B cell (primary cell): ENCODE measurements at regions not wholly inside any gene's neighbourhood (a gene's known extent, or its start where the extent isn't known, plus 50 kb on each side); places are given as distances from the start of the nearest gene placed in this dataset.

Experiments used
- ATAC-seq: fragments of 200-7000 bp; cut with Tn5 transposase; one replicate; pipeline ENCODE4 v1.10.0; 2021; ENCODE audit warnings: low read depth, mild to moderate bottlenecking, moderate number of reproducible peaks, moderate library complexity
- CTCF ChIA-PET: fragments of 350-600 bp; sonication (Branson Sonifier 250); formaldehyde crosslinking; loops from one replicate; lab custom pipeline; 2021; ENCODE audit warnings: antibody characterized with exemption, inconsistent platforms; lab: Charles Lee
- POLR2A ChIA-PET: fragments of 350-600 bp; sonication (Branson Sonifier 250); formaldehyde crosslinking; loops from one replicate; lab custom pipeline; 2021; ENCODE audit warnings: antibody characterized with exemption; lab: Charles Lee
- DNase-seq: peaks from one replicate; pipeline ENCODE4 v3.0.0; 2013
- H2AFZ ChIP-seq: 2 replicates; pipeline ENCODE4 v1.6.1; 2012; ENCODE audit warnings: mild to moderate bottlenecking, low read depth, low read length; ENCODE audit not compliant: insufficient read depth, poor library complexity, severe bottlenecking
- H3K27ac ChIP-seq, 2 donors: 1 replicate in 1 of 2; 2 replicates in 1 of 2; pipeline ENCODE4 v1.5.1; 2012 to 2013; ENCODE audit warnings: low read length in 2 of 2, mild to moderate bottlenecking in 2 of 2, moderate library complexity in 1 of 2
- H3K27me3 ChIP-seq, 4 experiments: fragments of 200-600 bp in 1 of 4; sonication (generic) in 1 of 4; replicated peaks in 1 of 4; 1 replicate in 2 of 4; 2 replicates in 2 of 4; pipeline versions ENCODE4 v1.6.1 to v1.7.0; 2013 to 2016; ENCODE audit warnings: low read length in 3 of 4, mild to moderate bottlenecking in 2 of 4, mixed read lengths in 1 of 4, moderate library complexity in 1 of 4; ENCODE audit not compliant: insufficient read depth in 4 of 4, control insufficient read depth in 3 of 4; ENCODE audit errors: control extremely low read depth in 1 of 4
- H3K36me3 ChIP-seq, 2 experiments: replicated peaks in 1 of 2; 1 replicate in 1 of 2; 2 replicates in 1 of 2; pipeline versions ENCODE4 v1.6.1 to v1.7.1; 2013; ENCODE audit warnings: low read length in 1 of 2; ENCODE audit not compliant: insufficient read depth in 2 of 2, control insufficient read depth in 1 of 2; ENCODE audit errors: control extremely low read depth in 1 of 2, extremely low read depth in 1 of 2
- H3K4me1 ChIP-seq, 2 donors: fragments of 200-600 bp in 1 of 2; sonication (generic) in 1 of 2; 1 replicate in 1 of 2; 2 replicates in 1 of 2; pipeline versions ENCODE4 v1.5.1 to v1.6.1; 2013 to 2017; ENCODE audit warnings: low read length in 2 of 2; ENCODE audit not compliant: control insufficient read depth in 2 of 2, insufficient read depth in 2 of 2
- H3K4me2 ChIP-seq: replicated peaks from 2 replicates; pipeline ENCODE3; 2012; ENCODE audit warnings: mild to moderate bottlenecking, low read depth, low read length; ENCODE audit not compliant: poor library complexity, severe bottlenecking
- H3K4me3 ChIP-seq, 5 experiments: fragments of 200-600 bp in 1 of 5; sonication (generic) in 1 of 5; 1 replicate in 3 of 5; 2 replicates in 2 of 5; pipeline versions ENCODE4 v1.5.1 to v1.7.0; 2011 to 2016; ENCODE audit warnings: low read length in 4 of 5, mild to moderate bottlenecking in 4 of 5, low read depth in 2 of 5, control low read depth in 1 of 5, moderate library complexity in 1 of 5; ENCODE audit not compliant: insufficient read depth in 1 of 5; ENCODE audit errors: control extremely low read depth in 1 of 5, extremely low read depth in 1 of 5
- H3K79me2 ChIP-seq: fragments of 200-600 bp; sonication (generic); one replicate; pipeline ENCODE4 v1.6.0; 2016; ENCODE audit warnings: low read length; ENCODE audit not compliant: control insufficient read depth, insufficient read depth
- H3K9ac ChIP-seq: fragments of 200-600 bp; sonication (generic); 2 replicates; pipeline ENCODE4 v1.6.1; 2017; ENCODE audit warnings: mild to moderate bottlenecking, low read length, moderate library complexity
- H3K9me3 ChIP-seq, 3 donors: one replicate each; pipeline versions ENCODE4 v1.6.1 to v1.7.1; 2013; ENCODE audit warnings: low read length in 2 of 3; ENCODE audit not compliant: control insufficient read depth in 2 of 3, insufficient read depth in 1 of 3; ENCODE audit errors: control extremely low read depth in 1 of 3
- H4K20me1 ChIP-seq: 2 replicates; pipeline ENCODE4 v1.6.0; 2012; ENCODE audit warnings: mild to moderate bottlenecking, low read length; ENCODE audit not compliant: insufficient read depth, control insufficient read depth, poor library complexity, severe bottlenecking
- H3K27ac Mint-ChIP-seq: one replicate; pipeline ENCODE4 v1.8.0; 2021; ENCODE audit warnings: mixed read lengths
- H3K27me3 Mint-ChIP-seq: one replicate; pipeline ENCODE4 v1.8.0; 2021; ENCODE audit warnings: mixed read lengths
- H3K4me1 Mint-ChIP-seq: one replicate; pipeline ENCODE4 v1.8.0; 2021; ENCODE audit warnings: mixed read lengths
- H3K4me3 Mint-ChIP-seq: one replicate; pipeline ENCODE4 v1.8.0; 2021; ENCODE audit warnings: mixed read lengths
- H3K9me3 Mint-ChIP-seq: one replicate; pipeline ENCODE4 v1.8.0; 2022; ENCODE audit warnings: mixed read lengths; ENCODE audit not compliant: insufficient read depth
- EZH2 ChIP-seq: IDR thresholded peaks from 2 replicates; pipeline ENCODE4 v1.6.1; 2012; ENCODE audit warnings: borderline replicate concordance, low read depth, mild to moderate bottlenecking, moderate library complexity, low read length; ENCODE audit not compliant: insufficient read depth, poor library complexity, severe bottlenecking
- WGBS: methylation state at CpG from one replicate; pipeline ENCODE4 v1.1.5; 2013; ENCODE audit warnings: missing lambda C conversion rate; ENCODE audit not compliant: insufficient coverage; 5-methylcytosine and 5-hydroxymethylcytosine counted together
- intact Hi-C: fragments of 100-400 bp; cut with micrococcal nuclease; formaldehyde crosslinking; loops from one replicate; pipeline ENCODE4 v1.10.0; 2022
- TF ChIP-seq, protein P1 (sequence below): fragments of 200-600 bp; IDR thresholded peaks from one replicate; pipeline ENCODE4 v1.8.0; 2022; ENCODE audit warnings: antibody characterized with exemption, mild to moderate bottlenecking

GRCh38 chr12:131529196-131530040, 181.5 kb upstream of the SFSWAP start:
- Histone ChIP-seq H3K4me3 (no peak overlapping the region), H3K27ac (no peak overlapping the region), H3K9me3 (peaks cover 0 to 6% (median 0%) of the 10 kb centered on the region in 3 donors), H3K27me3 (no peaks in the 10 kb centered on the region), H4K20me1 (no peaks in the 10 kb centered on the region), H2AFZ (no peak overlapping the region), H3K4me2 (no peak overlapping the region), H3K4me1 (no peaks in the 10 kb centered on the region), H3K79me2 (no peaks in the 10 kb centered on the region), H3K36me3 (no peaks in the 10 kb centered on the region), H3K9ac (no peak overlapping the region)
- DNase-seq, result no peak
- TF ChIP-seq, protein P1, sequence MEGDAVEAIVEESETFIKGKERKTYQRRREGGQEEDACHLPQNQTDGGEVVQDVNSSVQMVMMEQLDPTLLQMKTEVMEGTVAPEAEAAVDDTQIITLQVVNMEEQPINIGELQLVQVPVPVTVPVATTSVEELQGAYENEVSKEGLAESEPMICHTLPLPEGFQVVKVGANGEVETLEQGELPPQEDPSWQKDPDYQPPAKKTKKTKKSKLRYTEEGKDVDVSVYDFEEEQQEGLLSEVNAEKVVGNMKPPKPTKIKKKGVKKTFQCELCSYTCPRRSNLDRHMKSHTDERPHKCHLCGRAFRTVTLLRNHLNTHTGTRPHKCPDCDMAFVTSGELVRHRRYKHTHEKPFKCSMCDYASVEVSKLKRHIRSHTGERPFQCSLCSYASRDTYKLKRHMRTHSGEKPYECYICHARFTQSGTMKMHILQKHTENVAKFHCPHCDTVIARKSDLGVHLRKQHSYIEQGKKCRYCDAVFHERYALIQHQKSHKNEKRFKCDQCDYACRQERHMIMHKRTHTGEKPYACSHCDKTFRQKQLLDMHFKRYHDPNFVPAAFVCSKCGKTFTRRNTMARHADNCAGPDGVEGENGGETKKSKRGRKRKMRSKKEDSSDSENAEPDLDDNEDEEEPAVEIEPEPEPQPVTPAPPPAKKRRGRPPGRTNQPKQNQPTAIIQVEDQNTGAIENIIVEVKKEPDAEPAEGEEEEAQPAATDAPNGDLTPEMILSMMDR, result no peak
- TF ChIP-seq EZH2, result no peak
- WGBS, result 92% methylated on average over 15 of the region's 18 CpGs
- H3K4me3 Mint-ChIP-seq, result no peak overlapping the region
- peaks cover 18% of the 10 kb centered on the region for H3K27me3 Mint-ChIP-seq
- no peak overlapping the region for H3K27ac Mint-ChIP-seq
- H3K4me1 Mint-ChIP-seq, result no peaks in the 10 kb centered on the region
- CTCF ChIA-PET, result no interaction called here
- intact Hi-C loops, result no loop called here
- no peak for ATAC-seq
- POLR2A ChIA-PET, result no interaction called here
- H3K9me3 Mint-ChIP-seq, result no peaks in the 10 kb centered on the region

- Mint-ChIP-seq H3K27me3 (peaks cover 22% of the 10 kb centered on the region), H3K27ac (no peak overlapping the region), H3K4me1 (no peaks in the 10 kb centered on the region), H3K9me3 (no peaks in the 10 kb centered on the region), H3K4me3 (no peak overlapping the region)
- peaks cover 0 to 6% (median 0%) of the 10 kb centered on the region in 3 donors for H3K9me3 ChIP-seq
- no peak overlapping the region for H3K27ac ChIP-seq
- no peak overlapping the region for H3K4me3 ChIP-seq
- H4K20me1 ChIP-seq, result no peaks in the 10 kb centered on the region
- DNase-seq, result no peak
- H3K4me1 ChIP-seq, result no peaks in the 10 kb centered on the region
- H3K36me3 ChIP-seq, result no peaks in the 10 kb centered on the region
- WGBS, result 100% methylated on average over 4 of the region's 7 CpGs
- H2AFZ ChIP-seq, result no peak overlapping the region
- ChIA-PET CTCF (no interaction called here), POLR2A (no interaction called here)
- no peak overlapping the region for H3K9ac ChIP-seq
- no peak for ATAC-seq
- no peaks in the 10 kb centered on the region for H3K79me2 ChIP-seq
- H3K4me2 ChIP-seq, result no peak overlapping the region
- intact Hi-C loops, result no loop called here
- H3K27me3 ChIP-seq, result peaks cover 0 to 5% (median 0%) of the 10 kb centered on the region in 4 experiments
- TF ChIP-seq EZH2, result no peak
- TF ChIP-seq, protein P1, result no peak
Measured at GRCh38 chr12:131530041-131530332, 180.9 kb upstream of the SFSWAP start.
